ENCODE measurements at regions not wholly inside any gene's neighbourhood (a gene's known extent, or its start where the extent isn't known, plus 50 kb on each side); places are given as distances from the start of the nearest gene placed in this dataset.

DNA sequence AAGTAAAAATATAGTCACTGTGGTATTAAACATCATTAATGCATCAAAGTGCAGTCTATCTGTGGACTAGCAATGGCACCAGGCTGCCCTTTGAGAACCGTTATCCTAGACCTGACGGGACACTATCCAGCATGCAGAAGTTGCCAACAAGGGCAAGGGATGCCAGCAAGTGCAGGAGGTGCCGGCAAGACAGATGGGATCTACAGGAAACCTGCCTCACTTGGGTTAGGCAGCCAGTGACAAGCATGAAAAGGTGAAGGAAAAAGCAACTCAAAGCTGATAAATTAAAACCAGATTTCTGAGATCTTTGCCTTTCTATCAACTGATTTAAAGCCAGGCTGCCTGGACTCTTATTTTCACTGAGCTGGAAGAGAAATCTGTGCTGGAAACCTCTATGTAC, 315.2 kb upstream of the PDE4D start:
- TF ChIP-seq POLR2A (IDR thresholded peaks at IDR 0.05): no peak
- TF ChIP-seq, protein P1, sequence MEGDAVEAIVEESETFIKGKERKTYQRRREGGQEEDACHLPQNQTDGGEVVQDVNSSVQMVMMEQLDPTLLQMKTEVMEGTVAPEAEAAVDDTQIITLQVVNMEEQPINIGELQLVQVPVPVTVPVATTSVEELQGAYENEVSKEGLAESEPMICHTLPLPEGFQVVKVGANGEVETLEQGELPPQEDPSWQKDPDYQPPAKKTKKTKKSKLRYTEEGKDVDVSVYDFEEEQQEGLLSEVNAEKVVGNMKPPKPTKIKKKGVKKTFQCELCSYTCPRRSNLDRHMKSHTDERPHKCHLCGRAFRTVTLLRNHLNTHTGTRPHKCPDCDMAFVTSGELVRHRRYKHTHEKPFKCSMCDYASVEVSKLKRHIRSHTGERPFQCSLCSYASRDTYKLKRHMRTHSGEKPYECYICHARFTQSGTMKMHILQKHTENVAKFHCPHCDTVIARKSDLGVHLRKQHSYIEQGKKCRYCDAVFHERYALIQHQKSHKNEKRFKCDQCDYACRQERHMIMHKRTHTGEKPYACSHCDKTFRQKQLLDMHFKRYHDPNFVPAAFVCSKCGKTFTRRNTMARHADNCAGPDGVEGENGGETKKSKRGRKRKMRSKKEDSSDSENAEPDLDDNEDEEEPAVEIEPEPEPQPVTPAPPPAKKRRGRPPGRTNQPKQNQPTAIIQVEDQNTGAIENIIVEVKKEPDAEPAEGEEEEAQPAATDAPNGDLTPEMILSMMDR (IDR thresholded peaks at IDR 0.05): no peak
